K562 (cell line): ENCODE measurements at regions not wholly inside any gene's neighbourhood (a gene's known extent, or its start where the extent isn't known, plus 50 kb on each side); places are given as distances from the start of the nearest gene placed in this dataset.

ENCODE experiments used
- ATAC-seq: fragments of 200-7000 bp; cut with Tn5 transposase; 3 replicates; pipeline ENCODE4 v1.9.1; 2020; ENCODE audit warnings: moderate library complexity
- BruUV-seq: library from RNA; stranded (reverse); fragments of 400-500 nt; replicated peaks from 2 replicates; lab custom pipeline; 2021; lab: Mats Ljungman, UMichigan
- CTCF ChIA-PET: fragments of 300-600 bp; formaldehyde crosslinking; extraction: SDS; loops from one replicate; lab custom pipeline; 2021; ENCODE audit warnings: low intra/inter-chr PET ratio; lab: Yijun Ruan, JAX
- POLR2A ChIA-PET: fragments of 300-600, 350-650 bp; sonication (Branson Sonifier 250); formaldehyde crosslinking; extraction: SDS; loops from one replicate; lab custom pipeline; 2021; ENCODE audit warnings: antibody characterized with exemption, inconsistent platforms; lab: Yijun Ruan, JAX
- DNase-seq, 4 experiments: peaks; one replicate each; pipeline versions ENCODE4 v3.0.0 to v3.0.0-alpha.2; 2011 to 2018; ENCODE audit warnings: low spot score in 3 of 4, mixed read lengths in 3 of 4; ENCODE audit errors: extremely low read depth in 1 of 4
- FAIRE-seq: peaks from 2 replicates; lab custom pipeline; 2011; peaks lifted over from hg19 to GRCh38; lab: Jason Lieb, UNC
- H2AFZ ChIP-seq: 2 replicates; pipeline ENCODE4 v1.6.0; 2011; ENCODE audit warnings: low read depth, low read length, control low read depth, inconsistent platforms
- H3K27ac ChIP-seq: fragments of 200-600 bp; 3 replicates; pipeline ENCODE4 v1.8.0; 2011; ENCODE audit warnings: low read depth, mild to moderate bottlenecking, control low read depth, inconsistent platforms, low read length, moderate library complexity, mixed read lengths; ENCODE audit errors: extremely low read depth
- H3K27me3 ChIP-seq, 2 experiments: fragments of 300-600 bp in 1 of 2; 2 replicates in 1 of 2; 3 replicates in 1 of 2; pipeline versions ENCODE4 v1.6.0 to v1.8.0; 2011; ENCODE audit warnings: inconsistent platforms in 2 of 2, low read length in 2 of 2, mild to moderate bottlenecking in 1 of 2, mixed read lengths in 1 of 2, moderate library complexity in 1 of 2; ENCODE audit not compliant: control insufficient read depth in 2 of 2, insufficient read depth in 2 of 2
- H3K36me3 ChIP-seq: fragments of 300-600 bp; 3 replicates; pipeline ENCODE4 v1.8.0; 2011; ENCODE audit warnings: mild to moderate bottlenecking, low read length, inconsistent platforms; ENCODE audit not compliant: control insufficient read depth, insufficient read depth
- H3K4me1 ChIP-seq, 2 experiments: fragments of 200-600 bp in 1 of 2; replicated peaks in 1 of 2; 2 replicates in 1 of 2; 3 replicates in 1 of 2; pipeline versions ENCODE4 v1.5.1 to v1.8.0; 2011; ENCODE audit warnings: inconsistent platforms in 2 of 2, low read length in 2 of 2, mild to moderate bottlenecking in 1 of 2, mixed read lengths in 1 of 2, moderate library complexity in 1 of 2; ENCODE audit not compliant: control insufficient read depth in 2 of 2, insufficient read depth in 2 of 2
- H3K4me2 ChIP-seq: 2 replicates; pipeline ENCODE4 v1.6.1; 2011; ENCODE audit warnings: low read length, control low read depth, inconsistent platforms, mixed read lengths; ENCODE audit not compliant: insufficient read depth
- H3K4me3 ChIP-seq: fragments of 200-600 bp; sonication (generic), shearing (Covaris generic); 2 replicates; pipeline ENCODE4 v1.5.1; 2016; ENCODE audit warnings: control low read depth, inconsistent platforms
- H3K79me2 ChIP-seq: fragments of 200-600 bp; 3 replicates; pipeline ENCODE4 v1.8.0; 2011; ENCODE audit warnings: low read length, inconsistent platforms; ENCODE audit not compliant: control insufficient read depth, insufficient read depth
- H3K9ac ChIP-seq, 2 experiments: 2 replicates each; pipeline versions ENCODE4 v1.6.0 to v1.6.1; 2011; ENCODE audit warnings: low read depth in 2 of 2, low read length in 2 of 2, control low read depth in 1 of 2, inconsistent platforms in 1 of 2, mild to moderate bottlenecking in 1 of 2, mixed read lengths in 1 of 2; ENCODE audit not compliant: insufficient read depth in 1 of 2
- H3K9me1 ChIP-seq: one replicate; pipeline ENCODE4 v1.6.0; 2011; ENCODE audit warnings: inconsistent platforms, mild to moderate bottlenecking, low read length, moderate library complexity; ENCODE audit not compliant: control insufficient read depth, insufficient read depth
- H3K9me3 ChIP-seq: replicated peaks from 2 replicates; pipeline ENCODE4 v1.5.1; 2011; ENCODE audit warnings: low read depth, low read length, inconsistent platforms; ENCODE audit not compliant: control insufficient read depth, insufficient read depth
- H4K20me1 ChIP-seq: replicated peaks from 2 replicates; pipeline ENCODE4 v1.6.1; 2011; ENCODE audit warnings: low read length, inconsistent platforms, mixed read lengths; ENCODE audit not compliant: control insufficient read depth, insufficient read depth
- ESRRB ChIP-seq: fragments of 250-450 bp; sonication (Bioruptor Pico); IDR thresholded peaks from 2 replicates; pipeline ENCODE4 v1.5.0; 2020; ENCODE audit warnings: mild to moderate bottlenecking, moderate library complexity, borderline replicate concordance
- L3MBTL2 ChIP-seq: fragments of 450-650 bp; IDR thresholded peaks from 2 replicates; pipeline ENCODE4 v1.6.1; 2016; ENCODE audit warnings: mild to moderate bottlenecking, moderate library complexity
- TRIM28 ChIP-seq: fragments of 450-650 bp; IDR thresholded peaks from 2 replicates; pipeline ENCODE4 v1.6.1; 2017
- ZNF175 ChIP-seq: fragments of 200-800 bp; sonication (Bioruptor generic); IDR thresholded peaks from 2 replicates; pipeline ENCODE4 v1.6.1; 2016; ENCODE audit warnings: low read depth, mild to moderate bottlenecking, missing genetic modification characterization, missing compliant biosample characterization
- WGBS: fragments of 100-300 bp; shearing (Covaris generic); methylation state at CpG from one replicate; pipeline ENCODE4 v1.1.6; 2016; ENCODE audit warnings: low coverage, mixed read lengths; ENCODE audit not compliant: insufficient coverage; ENCODE audit errors: missing lambda C conversion rate; 5-methylcytosine and 5-hydroxymethylcytosine counted together
- in situ Hi-C: fragments of 300-500 bp; cut with MboI; formaldehyde crosslinking; loops from 4 replicates; pipeline ENCODE4 v1.15.0; 2018; ENCODE audit warnings: inconsistent platforms, mixed read lengths
- intact Hi-C: fragments of 100-400 bp; cut with micrococcal nuclease; formaldehyde crosslinking; loops from 2 replicates; pipeline ENCODE4 v1.14.2; 2022
- TF ChIP-seq, protein P1 (sequence below): fragments of 450-650 bp; IDR thresholded peaks from 2 replicates; pipeline ENCODE4 v1.6.1; 2014; ENCODE audit warnings: low read depth, mild to moderate bottlenecking, moderate library complexity, borderline replicate concordance
- TF ChIP-seq, protein P2 (sequence below), 3 experiments: fragments of 200-800 bp in 1 of 3; fragments of 250-450 bp in 1 of 3; fragments of 450-650 bp in 1 of 3; sonication (Bioruptor Pico) in 1 of 3; sonication (Bioruptor generic) in 1 of 3; formaldehyde crosslinking in 1 of 3; IDR thresholded peaks; 2 replicates each; pipeline versions ENCODE4 v1.6.1 to v1.8.0; 2016 to 2022; ENCODE audit warnings: mild to moderate bottlenecking in 2 of 3, missing genetic modification characterization in 2 of 3, missing compliant biosample characterization in 1 of 3, moderate library complexity in 1 of 3
- TF ChIP-seq, protein P3 (sequence below), 3 experiments: fragments of 200-800 bp in 1 of 3; sonication (Bioruptor generic) in 1 of 3; sonication (generic) in 1 of 3; formaldehyde crosslinking in 1 of 3; IDR thresholded peaks; 2 replicates each; pipeline versions ENCODE4 v1.6.1 to v1.8.0; 2016 to 2022; ENCODE audit warnings: mild to moderate bottlenecking in 2 of 3, missing compliant biosample characterization in 2 of 3, missing genetic modification characterization in 2 of 3, missing genetic modification reagents in 1 of 3

DNA sequence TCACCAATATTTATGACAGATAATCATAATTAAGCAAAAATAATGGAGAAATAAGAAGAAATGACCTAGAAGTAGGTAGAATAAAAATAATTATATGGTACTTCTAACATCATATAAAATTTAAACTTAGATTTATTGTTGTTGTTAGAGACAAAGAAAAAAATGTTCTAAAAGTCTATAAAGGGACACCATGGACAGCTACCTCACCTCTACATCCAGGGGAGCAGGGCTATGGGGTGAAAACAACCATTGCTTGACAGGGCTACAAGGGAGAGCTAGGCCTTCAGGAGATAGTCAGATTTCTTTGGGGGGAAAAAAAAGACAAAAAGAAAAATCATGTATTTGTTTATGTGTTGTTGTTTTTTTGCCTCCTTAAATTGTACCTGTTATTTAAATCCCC, 841.9 kb downstream of the VGLL3 start (continued):
- TF ChIP-seq, protein P1, sequence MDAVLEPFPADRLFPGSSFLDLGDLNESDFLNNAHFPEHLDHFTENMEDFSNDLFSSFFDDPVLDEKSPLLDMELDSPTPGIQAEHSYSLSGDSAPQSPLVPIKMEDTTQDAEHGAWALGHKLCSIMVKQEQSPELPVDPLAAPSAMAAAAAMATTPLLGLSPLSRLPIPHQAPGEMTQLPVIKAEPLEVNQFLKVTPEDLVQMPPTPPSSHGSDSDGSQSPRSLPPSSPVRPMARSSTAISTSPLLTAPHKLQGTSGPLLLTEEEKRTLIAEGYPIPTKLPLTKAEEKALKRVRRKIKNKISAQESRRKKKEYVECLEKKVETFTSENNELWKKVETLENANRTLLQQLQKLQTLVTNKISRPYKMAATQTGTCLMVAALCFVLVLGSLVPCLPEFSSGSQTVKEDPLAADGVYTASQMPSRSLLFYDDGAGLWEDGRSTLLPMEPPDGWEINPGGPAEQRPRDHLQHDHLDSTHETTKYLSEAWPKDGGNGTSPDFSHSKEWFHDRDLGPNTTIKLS, result no peak
- TF ChIP-seq, protein P2, sequence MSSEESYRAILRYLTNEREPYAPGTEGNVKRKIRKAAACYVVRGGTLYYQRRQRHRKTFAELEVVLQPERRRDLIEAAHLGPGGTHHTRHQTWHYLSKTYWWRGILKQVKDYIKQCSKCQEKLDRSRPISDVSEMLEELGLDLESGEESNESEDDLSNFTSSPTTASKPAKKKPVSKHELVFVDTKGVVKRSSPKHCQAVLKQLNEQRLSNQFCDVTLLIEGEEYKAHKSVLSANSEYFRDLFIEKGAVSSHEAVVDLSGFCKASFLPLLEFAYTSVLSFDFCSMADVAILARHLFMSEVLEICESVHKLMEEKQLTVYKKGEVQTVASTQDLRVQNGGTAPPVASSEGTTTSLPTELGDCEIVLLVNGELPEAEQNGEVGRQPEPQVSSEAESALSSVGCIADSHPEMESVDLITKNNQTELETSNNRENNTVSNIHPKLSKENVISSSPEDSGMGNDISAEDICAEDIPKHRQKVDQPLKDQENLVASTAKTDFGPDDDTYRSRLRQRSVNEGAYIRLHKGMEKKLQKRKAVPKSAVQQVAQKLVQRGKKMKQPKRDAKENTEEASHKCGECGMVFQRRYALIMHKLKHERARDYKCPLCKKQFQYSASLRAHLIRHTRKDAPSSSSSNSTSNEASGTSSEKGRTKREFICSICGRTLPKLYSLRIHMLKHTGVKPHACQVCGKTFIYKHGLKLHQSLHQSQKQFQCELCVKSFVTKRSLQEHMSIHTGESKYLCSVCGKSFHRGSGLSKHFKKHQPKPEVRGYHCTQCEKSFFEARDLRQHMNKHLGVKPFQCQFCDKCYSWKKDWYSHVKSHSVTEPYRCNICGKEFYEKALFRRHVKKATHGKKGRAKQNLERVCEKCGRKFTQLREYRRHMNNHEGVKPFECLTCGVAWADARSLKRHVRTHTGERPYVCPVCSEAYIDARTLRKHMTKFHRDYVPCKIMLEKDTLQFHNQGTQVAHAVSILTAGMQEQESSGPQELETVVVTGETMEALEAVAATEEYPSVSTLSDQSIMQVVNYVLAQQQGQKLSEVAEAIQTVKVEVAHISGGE (CRISPR knock-in tag; IDR thresholded peaks at IDR 0.05), result no peak

DNA sequence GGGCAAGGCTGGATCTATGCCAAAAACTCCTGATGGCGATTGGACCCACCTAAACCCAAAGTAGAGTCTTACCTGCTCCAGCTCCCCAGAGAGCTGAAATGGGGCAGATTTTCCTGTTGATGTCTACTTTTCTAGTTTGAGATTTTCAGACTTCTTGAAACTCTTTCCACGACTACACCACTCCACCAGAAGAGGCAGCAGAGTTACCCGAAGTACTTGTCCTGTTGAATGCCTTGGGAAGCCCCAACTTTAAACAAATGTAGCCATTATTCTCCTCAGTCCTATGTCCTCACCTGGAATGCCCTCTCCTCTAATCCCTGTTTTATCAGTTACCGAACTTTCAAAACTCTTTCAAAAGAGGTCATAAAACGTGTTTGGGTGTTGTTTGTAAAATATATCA, 843.8 kb downstream of the VGLL3 start:
- ChIA-PET CTCF (no interaction called here), POLR2A (no interaction called here)
- no peaks in the 10 kb centered on the region for H3K4me1 ChIP-seq
- no peaks in the 10 kb centered on the region for H3K27me3 ChIP-seq
- no peak overlapping the region for H3K9ac ChIP-seq
- no peaks in the 10 kb centered on the region for H3K79me2 ChIP-seq
- FAIRE-seq (no peak), DNase-seq (no peak), ATAC-seq (no peak)
- no TSS peak for BruUV-seq
- no peaks in the 10 kb centered on the region for H3K36me3 ChIP-seq
- no peak for TF ChIP-seq TRIM28
- no peak for TF ChIP-seq ESRRB (CRISPR knock-in tag)
- TF ChIP-seq, protein P3, sequence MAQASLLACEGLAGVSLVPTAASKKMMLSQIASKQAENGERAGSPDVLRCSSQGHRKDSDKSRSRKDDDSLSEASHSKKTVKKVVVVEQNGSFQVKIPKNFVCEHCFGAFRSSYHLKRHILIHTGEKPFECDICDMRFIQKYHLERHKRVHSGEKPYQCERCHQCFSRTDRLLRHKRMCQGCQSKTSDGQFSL (CRISPR knock-in tag; IDR thresholded peaks at IDR 0.05), result no peak
- TF ChIP-seq, protein P3 (tag; IDR thresholded peaks at IDR 0.05), result no peak
- no peak for TF ChIP-seq ZNF175
- TF ChIP-seq L3MBTL2, result no peak
- H3K4me2 ChIP-seq, result no peak overlapping the region
- no peak overlapping the region for H3K4me3 ChIP-seq
- H3K27ac ChIP-seq, result no peak overlapping the region
- H2AFZ ChIP-seq, result no peak overlapping the region
- no peaks in the 10 kb centered on the region for H4K20me1 ChIP-seq
- in situ Hi-C loops (no loop called here), intact Hi-C loops (no loop called here)
- 0% methylated on average over 5 of the region's 5 CpGs for WGBS
- H3K9me3 ChIP-seq, result 0 out of 2 replicates have a peak, but pooled peaks cover 2% of the 10 kb centered on the region
- no peaks in the 10 kb centered on the region for H3K9me1 ChIP-seq
